ENCODE measurements at regions not wholly inside any gene's neighbourhood (a gene's known extent, or its start where the extent isn't known, plus 50 kb on each side); places are given as distances from the start of the nearest gene placed in this dataset.

GRCh38 chr13:86109107-86109506 is 309.9 kb upstream of the SLITRK6 start:
- no peak for TF ChIP-seq TAF1 (IDR thresholded peaks at IDR 0.05; ENCODE audit: low read depth, low read length)
- TF ChIP-seq POU2F2 (IDR thresholded peaks at IDR 0.05; ENCODE audit: low read depth, low read length): no peak
- TF ChIP-seq POLR2AphosphoS5 (IDR thresholded peaks at IDR 0.05; ENCODE audit: low read depth, low read length): no peak
- TF ChIP-seq POLR2A (IDR thresholded peaks at IDR 0.05; ENCODE audit: low read depth, low read length): no peak
- no peak for TF ChIP-seq PAX5 (IDR thresholded peaks at IDR 0.05; ENCODE audit: insufficient read depth, low read length, severe bottlenecking)
- TF ChIP-seq SPI1 (IDR thresholded peaks at IDR 0.05; ENCODE audit: low read depth, low read length): no peak

Measured in GM12891 (cell line).